GM13976 (cell line): ENCODE measurements at regions not wholly inside any gene's neighbourhood (a gene's known extent, or its start where the extent isn't known, plus 50 kb on each side); places are given as distances from the start of the nearest gene placed in this dataset.

Experiments used
- DNase-seq: peaks from one replicate; pipeline ENCODE4 v3.0.0; 2012; ENCODE audit warnings: low spot score
- in situ Hi-C: fragments of 300-500 bp; cut with MboI; formaldehyde crosslinking; loops from one replicate; pipeline ENCODE4 v1.12.0; 2022; ENCODE audit warnings: low sequenced_read_pairs, mixed read lengths, inconsistent platforms; ENCODE audit not compliant: unreplicated experiment
- TF ChIP-seq, protein P1 (sequence below): IDR thresholded peaks from 2 replicates; pipeline ENCODE4 v1.5.1; 2012; ENCODE audit warnings: borderline replicate concordance, mild to moderate bottlenecking; ENCODE audit not compliant: insufficient read depth; ENCODE audit errors: extremely low read depth, missing control alignments, control extremely low read depth

DNA sequence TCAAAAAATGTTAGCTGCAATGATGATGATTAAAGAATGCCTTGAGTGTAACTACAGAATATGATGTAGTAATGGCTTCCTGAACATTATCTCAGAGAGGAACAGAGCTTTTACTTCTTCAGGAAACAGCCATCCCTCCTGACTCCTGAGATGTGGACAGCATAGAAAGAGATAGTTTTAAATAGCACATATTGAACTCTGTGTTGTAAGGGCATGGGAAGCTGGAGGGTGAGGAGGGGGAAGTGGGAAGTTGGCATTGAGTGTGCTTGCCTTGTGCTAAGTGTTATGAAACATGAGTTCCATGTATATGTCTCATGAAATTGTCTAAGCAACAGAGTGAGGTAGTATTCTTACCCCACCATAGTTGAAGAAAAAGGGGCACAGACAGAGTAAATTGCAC lies 161.5 kb upstream of the SLC28A3 start:
- in situ Hi-C loops, result no loop called here
- no peak for DNase-seq
- TF ChIP-seq, protein P1, sequence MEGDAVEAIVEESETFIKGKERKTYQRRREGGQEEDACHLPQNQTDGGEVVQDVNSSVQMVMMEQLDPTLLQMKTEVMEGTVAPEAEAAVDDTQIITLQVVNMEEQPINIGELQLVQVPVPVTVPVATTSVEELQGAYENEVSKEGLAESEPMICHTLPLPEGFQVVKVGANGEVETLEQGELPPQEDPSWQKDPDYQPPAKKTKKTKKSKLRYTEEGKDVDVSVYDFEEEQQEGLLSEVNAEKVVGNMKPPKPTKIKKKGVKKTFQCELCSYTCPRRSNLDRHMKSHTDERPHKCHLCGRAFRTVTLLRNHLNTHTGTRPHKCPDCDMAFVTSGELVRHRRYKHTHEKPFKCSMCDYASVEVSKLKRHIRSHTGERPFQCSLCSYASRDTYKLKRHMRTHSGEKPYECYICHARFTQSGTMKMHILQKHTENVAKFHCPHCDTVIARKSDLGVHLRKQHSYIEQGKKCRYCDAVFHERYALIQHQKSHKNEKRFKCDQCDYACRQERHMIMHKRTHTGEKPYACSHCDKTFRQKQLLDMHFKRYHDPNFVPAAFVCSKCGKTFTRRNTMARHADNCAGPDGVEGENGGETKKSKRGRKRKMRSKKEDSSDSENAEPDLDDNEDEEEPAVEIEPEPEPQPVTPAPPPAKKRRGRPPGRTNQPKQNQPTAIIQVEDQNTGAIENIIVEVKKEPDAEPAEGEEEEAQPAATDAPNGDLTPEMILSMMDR, result no peak

DNA sequence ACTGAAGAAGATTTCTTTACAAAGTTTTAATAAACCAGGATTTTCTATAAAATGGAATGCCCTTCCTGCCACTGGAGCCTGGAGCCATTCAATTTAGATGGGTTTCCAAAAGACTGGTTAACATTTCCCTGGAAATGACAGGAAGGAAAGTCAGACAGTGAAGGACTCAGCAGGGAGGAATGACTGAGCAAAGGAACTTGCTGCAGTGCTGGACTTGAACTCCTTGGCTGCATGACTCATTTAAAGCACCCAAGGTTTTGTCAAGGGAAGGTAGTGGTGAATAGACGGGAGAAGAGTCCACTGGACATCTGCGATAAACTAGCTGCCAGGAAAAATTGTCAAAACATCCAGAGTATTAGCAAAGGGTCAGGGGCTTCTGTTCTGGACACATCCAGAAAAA lies 163.8 kb upstream of the SLC28A3 start:
- no peak for DNase-seq
- in situ Hi-C loops, result no loop called here
- TF ChIP-seq, protein P1, result no peak

DNA sequence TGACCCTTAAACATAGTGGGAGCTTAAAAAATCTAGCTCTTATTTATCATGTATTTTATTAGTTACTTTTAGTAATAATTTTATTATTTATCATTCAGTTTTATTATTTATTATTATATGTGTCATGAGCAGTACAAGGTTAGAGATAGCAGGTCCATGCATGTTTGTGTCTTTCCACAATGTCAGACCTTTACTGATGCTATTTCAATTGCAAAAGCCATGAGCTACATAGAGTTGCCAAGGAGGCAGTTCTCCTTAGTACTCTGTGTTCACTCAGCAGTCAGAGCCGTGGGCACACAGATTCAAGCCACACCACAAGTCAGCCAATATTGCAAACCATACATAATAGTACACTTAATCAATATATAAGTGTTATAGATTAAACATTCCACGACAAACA lies 157.9 kb upstream of the NTRK2 start:
- in situ Hi-C loops, result no loop called here
- TF ChIP-seq, protein P1, result no peak
- DNase-seq, result no peak

DNA sequence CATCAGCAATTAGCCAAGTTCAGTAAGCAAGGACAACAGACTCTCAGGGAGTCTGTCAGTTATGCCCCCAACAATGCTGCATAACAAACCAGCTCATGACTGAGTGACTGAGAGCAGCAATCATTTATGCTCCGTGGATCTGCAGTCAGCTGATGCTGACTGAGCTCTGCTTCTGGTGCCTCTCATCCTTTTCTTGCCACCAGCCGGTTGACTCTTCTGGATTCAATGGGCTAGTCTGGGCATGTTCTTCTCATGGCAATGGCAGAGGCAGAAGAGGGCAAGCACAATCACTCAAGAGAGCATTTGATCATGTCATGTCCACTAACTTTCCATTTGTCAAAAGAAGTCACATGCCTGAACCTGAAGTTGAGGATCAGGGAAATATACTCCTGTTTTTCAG lies 157.0 kb upstream of the NTRK2 start:
- no peak for DNase-seq
- in situ Hi-C loops, result no loop called here
- TF ChIP-seq, protein P1, result no peak

DNA sequence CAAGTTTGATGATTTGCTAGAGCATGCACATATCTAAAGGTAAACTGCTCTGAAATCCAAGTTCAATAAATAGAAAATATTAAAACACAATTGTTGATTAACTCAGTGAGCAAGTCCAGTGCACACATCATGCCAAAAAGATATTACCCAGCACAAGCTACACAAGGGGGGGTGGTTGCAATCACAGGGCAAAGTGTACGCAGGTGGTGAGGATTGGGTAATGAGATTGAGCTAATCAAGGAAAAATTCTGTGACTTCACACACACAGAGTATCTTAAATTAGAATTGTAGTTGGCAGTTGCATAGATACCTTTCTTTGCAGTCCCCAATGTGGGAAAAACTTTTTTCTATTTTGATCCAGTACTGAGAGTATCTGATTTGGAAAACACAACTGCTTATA lies 156.1 kb upstream of the NTRK2 start:
- DNase-seq, result no peak
- in situ Hi-C loops, result no loop called here
- TF ChIP-seq, protein P1, result no peak

DNA sequence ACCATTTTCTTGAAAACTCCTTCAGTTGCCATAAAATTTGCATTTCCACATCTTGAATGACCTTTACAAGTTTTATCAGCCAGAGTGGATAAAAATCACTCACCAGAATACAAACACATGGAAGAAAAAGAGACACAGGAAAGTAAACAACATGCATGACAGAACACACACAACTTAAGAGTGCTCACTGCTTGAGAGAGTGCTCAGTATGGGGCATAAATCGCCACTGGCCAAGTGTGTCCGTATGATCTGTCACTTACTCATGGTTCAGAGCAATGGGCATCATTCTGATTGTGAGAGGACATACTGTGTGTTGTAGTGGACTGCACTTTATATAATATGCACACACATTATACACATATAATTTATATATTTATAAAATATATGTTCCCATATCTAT lies 155.6 kb upstream of the NTRK2 start:
- TF ChIP-seq, protein P1, result no peak
- in situ Hi-C loops, result no loop called here
- DNase-seq, result no peak

DNA sequence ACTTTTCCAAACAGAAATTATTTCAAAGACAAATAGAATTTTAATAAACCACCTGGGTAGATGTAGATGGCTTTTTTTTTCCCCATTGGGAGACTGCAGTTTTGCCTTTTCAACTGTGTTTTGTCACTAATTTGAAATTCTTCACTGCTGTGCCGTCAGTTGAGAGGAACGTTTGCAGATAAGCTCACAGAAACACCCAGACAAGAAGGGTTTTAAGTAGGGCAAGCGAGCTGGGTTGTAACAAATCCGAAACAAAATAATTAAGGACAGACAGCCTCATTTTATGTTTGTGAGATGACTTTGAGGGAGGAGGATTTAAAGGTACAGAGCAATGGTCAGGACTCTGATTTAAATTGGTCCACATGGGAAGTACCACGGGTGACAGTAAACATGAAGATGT lies 155.1 kb upstream of the NTRK2 start:
- TF ChIP-seq, protein P1, result no peak
- in situ Hi-C loops, result no loop called here
- DNase-seq, result no peak
